ENCODE measurements at regions not wholly inside any gene's neighbourhood (a gene's known extent, or its start where the extent isn't known, plus 50 kb on each side); places are given as distances from the start of the nearest gene placed in this dataset.

- TF ChIP-seq CTCF (IDR thresholded peaks at IDR 0.05) (no peak), POLR2A (IDR thresholded peaks at IDR 0.05) (no peak)
Measured at GRCh38 chr2:234885118-234885517, 66.7 kb upstream of the SH3BP4 start.

All from lower leg skin (tissue), 3 donors.